HG03460 (cell line): ENCODE measurements at regions not wholly inside any gene's neighbourhood (a gene's known extent, or its start where the extent isn't known, plus 50 kb on each side); places are given as distances from the start of the nearest gene placed in this dataset.
"Not testable (repeated sequence)": the region's sequence is repeated elsewhere in the genome, so short reads cannot be mapped to it uniquely, and the experiment has no call there.

Experiments
- ATAC-seq: cut with Tn5 transposase; IDR thresholded peaks from one replicate; pipeline ENCODE4 v1.9.1; 2021; ENCODE audit not compliant: unreplicated experiment

- ATAC-seq: no peak
Measured at GRCh38 chr4:117664706-117665444, 369.4 kb upstream of the NDST3 start.

GRCh38 chr4:117676153-117676552 lies 358.1 kb upstream of the NDST3 start:
- ATAC-seq: no peak

- ATAC-seq: no peak
Measured at GRCh38 chr4:117678861-117679260, 355.4 kb upstream of the NDST3 start.

- ATAC-seq: no peak
Measured at GRCh38 chr4:117691572-117692351, 342.5 kb upstream of the NDST3 start.

GRCh38 chr4:117692538-117692937 lies 341.7 kb upstream of the NDST3 start:
- no peak for ATAC-seq

GRCh38 chr4:117699595-117699994 lies 334.7 kb upstream of the NDST3 start:
- no peak for ATAC-seq

- ATAC-seq: peak; percentile 71
Measured at GRCh38 chr4:117700111-117700892, 334.0 kb upstream of the NDST3 start.

- ATAC-seq: no peak
Measured at GRCh38 chr4:117702353-117702752, 331.9 kb upstream of the NDST3 start.

- ATAC-seq: no peak
Measured at GRCh38 chr4:117704721-117705120, 329.6 kb upstream of the NDST3 start.

- no peak for ATAC-seq
Measured at GRCh38 chr4:117740736-117741135, 293.6 kb upstream of the NDST3 start.

GRCh38 chr4:117745379-117745778 lies 288.9 kb upstream of the NDST3 start:
- not testable (repeated sequence) for ATAC-seq

GRCh38 chr4:117755438-117755837 lies 278.8 kb upstream of the NDST3 start:
- ATAC-seq: no peak

- ATAC-seq: no peak
Measured at GRCh38 chr4:117768610-117769009, 265.7 kb upstream of the NDST3 start.

GRCh38 chr4:117770269-117771102 lies 263.8 kb upstream of the NDST3 start:
- ATAC-seq: no peak

GRCh38 chr4:117771647-117772337 lies 262.5 kb upstream of the NDST3 start:
- ATAC-seq: no peak

- ATAC-seq: no peak
Measured at GRCh38 chr4:117773064-117773936, 261.0 kb upstream of the NDST3 start.

GRCh38 chr4:117777721-117778120 lies 256.6 kb upstream of the NDST3 start:
- no peak for ATAC-seq

- no peak for ATAC-seq
Measured at GRCh38 chr4:117783716-117784115, 250.6 kb upstream of the NDST3 start.

GRCh38 chr4:117784266-117784665 lies 250.0 kb upstream of the NDST3 start:
- no peak for ATAC-seq
